HS-5 (cell line): ENCODE measurements at regions not wholly inside any gene's neighbourhood (a gene's known extent, or its start where the extent isn't known, plus 50 kb on each side); places are given as distances from the start of the nearest gene placed in this dataset.

ENCODE experiments used
- DNase-seq: peaks from one replicate; pipeline ENCODE4 v3.0.0-alpha.2; 2012; ENCODE audit warnings: low read depth

- no peak for DNase-seq
Observed at GRCh38 chr2:8006626-8007025, 675.2 kb upstream of the ID2 start.

GRCh38 chr2:8009010-8009597, 672.8 kb upstream of the ID2 start:
- DNase-seq = no peak

- DNase-seq = no peak
Observed at GRCh38 chr2:8015848-8016600, 665.8 kb upstream of the ID2 start.

- no peak for DNase-seq
Observed at GRCh38 chr2:8016688-8017087, 665.2 kb upstream of the ID2 start.

- no peak for DNase-seq
Observed at GRCh38 chr2:8018956-8019355, 662.9 kb upstream of the ID2 start.

GRCh38 chr2:8019934-8020333, 661.9 kb upstream of the ID2 start:
- no peak for DNase-seq

GRCh38 chr2:8021921-8022320, 659.9 kb upstream of the ID2 start:
- no peak for DNase-seq

- DNase-seq = no peak
Observed at GRCh38 chr2:8022908-8023640, 658.8 kb upstream of the ID2 start.

GRCh38 chr2:8024506-8024905, 657.4 kb upstream of the ID2 start:
- no peak for DNase-seq

GRCh38 chr2:8026381-8026780, 655.5 kb upstream of the ID2 start:
- no peak for DNase-seq

GRCh38 chr2:8027387-8027786, 654.5 kb upstream of the ID2 start:
- DNase-seq = no peak

GRCh38 chr2:8028036-8028435, 653.8 kb upstream of the ID2 start:
- DNase-seq = no peak

GRCh38 chr2:8028436-8028835, 653.4 kb upstream of the ID2 start:
- no peak for DNase-seq

GRCh38 chr2:8028981-8029380, 652.9 kb upstream of the ID2 start:
- DNase-seq = no peak

GRCh38 chr2:8030573-8031303, 651.1 kb upstream of the ID2 start:
- no peak for DNase-seq

GRCh38 chr2:8031370-8031769, 650.5 kb upstream of the ID2 start:
- no peak for DNase-seq

- DNase-seq = no peak
Observed at GRCh38 chr2:8033546-8034096, 648.2 kb upstream of the ID2 start.

- no peak for DNase-seq
Observed at GRCh38 chr2:8036366-8036765, 645.5 kb upstream of the ID2 start.

GRCh38 chr2:8039732-8040131, 642.1 kb upstream of the ID2 start:
- no peak for DNase-seq

GRCh38 chr2:8043295-8043694, 638.6 kb upstream of the ID2 start:
- no peak for DNase-seq

- no peak for DNase-seq
Observed at GRCh38 chr2:8044046-8044594, 637.7 kb upstream of the ID2 start.

- no peak for DNase-seq
Observed at GRCh38 chr2:8045081-8045614, 636.7 kb upstream of the ID2 start.
